Gastrocnemius medialis (tissue), 4 donors: ENCODE measurements at regions not wholly inside any gene's neighbourhood (a gene's known extent, or its start where the extent isn't known, plus 50 kb on each side); places are given as distances from the start of the nearest gene placed in this dataset.

Source experiments
- POLR2A ChIP-seq, 2 donors: fragments of 450-650 bp; IDR thresholded peaks; one replicate each; pipeline ENCODE4 v1.6.1; 2017; ENCODE audit warnings: antibody characterized with exemption in 2 of 2, mild to moderate bottlenecking in 2 of 2, moderate library complexity in 2 of 2
- TF ChIP-seq, protein P1 (sequence below), 5 experiments: fragments of 450-650 bp in 3 of 5; fragments of 200-600 bp in 2 of 5; sonication (generic) in 2 of 5; IDR thresholded peaks in 4 of 5; conservative IDR thresholded peaks in 1 of 5; 1 replicate in 4 of 5; 2 replicates in 1 of 5; pipeline ENCODE4 v1.5.1; 2016 to 2019; ENCODE audit warnings: antibody characterized with exemption in 5 of 5, mild to moderate bottlenecking in 3 of 5, moderate library complexity in 3 of 5

DNA sequence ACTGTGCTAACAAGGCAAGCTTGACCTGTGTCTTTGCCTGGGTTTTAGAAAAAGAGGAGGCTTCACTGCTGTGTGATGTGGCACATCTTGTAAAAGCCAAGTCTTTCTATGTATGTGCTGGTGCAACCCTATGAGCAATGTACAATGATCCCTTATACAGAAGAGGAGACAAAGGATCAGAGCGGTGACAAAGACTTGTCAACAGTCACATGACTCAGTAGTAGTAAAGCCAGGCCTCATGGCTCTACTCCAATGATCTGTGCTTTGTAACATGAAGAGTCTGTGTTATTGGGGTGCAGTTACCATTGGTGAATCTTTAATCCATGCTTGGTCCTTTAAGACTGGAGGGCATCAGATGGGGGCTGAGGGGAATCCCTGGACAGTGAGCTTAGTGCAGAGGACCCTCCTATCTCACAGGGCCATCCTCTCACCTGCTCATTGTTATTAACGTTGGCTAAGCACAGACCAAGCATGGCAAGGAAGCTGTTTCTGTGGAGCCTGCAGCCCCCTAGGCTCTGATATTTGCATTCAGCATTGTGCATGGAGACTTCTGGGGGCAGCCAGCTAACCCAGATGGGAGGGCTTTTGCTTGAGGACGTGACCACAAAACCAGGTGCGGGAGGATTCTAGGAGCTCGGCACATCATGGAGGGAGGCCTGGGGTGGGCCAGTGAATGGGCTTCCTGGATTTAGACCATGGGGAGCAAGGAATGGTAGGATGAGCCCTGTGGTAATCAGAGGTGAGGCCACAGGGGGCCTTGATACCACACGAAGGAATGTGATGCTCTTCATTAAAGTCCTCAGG, 308.8 kb upstream of the ZNF32 start:
- TF ChIP-seq, protein P1, sequence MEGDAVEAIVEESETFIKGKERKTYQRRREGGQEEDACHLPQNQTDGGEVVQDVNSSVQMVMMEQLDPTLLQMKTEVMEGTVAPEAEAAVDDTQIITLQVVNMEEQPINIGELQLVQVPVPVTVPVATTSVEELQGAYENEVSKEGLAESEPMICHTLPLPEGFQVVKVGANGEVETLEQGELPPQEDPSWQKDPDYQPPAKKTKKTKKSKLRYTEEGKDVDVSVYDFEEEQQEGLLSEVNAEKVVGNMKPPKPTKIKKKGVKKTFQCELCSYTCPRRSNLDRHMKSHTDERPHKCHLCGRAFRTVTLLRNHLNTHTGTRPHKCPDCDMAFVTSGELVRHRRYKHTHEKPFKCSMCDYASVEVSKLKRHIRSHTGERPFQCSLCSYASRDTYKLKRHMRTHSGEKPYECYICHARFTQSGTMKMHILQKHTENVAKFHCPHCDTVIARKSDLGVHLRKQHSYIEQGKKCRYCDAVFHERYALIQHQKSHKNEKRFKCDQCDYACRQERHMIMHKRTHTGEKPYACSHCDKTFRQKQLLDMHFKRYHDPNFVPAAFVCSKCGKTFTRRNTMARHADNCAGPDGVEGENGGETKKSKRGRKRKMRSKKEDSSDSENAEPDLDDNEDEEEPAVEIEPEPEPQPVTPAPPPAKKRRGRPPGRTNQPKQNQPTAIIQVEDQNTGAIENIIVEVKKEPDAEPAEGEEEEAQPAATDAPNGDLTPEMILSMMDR (IDR thresholded peaks at IDR 0.05 in 4 of 5, conservative IDR thresholded peaks at IDR 0.05 in 1 of 5): no peak
- no peak for TF ChIP-seq POLR2A (IDR thresholded peaks at IDR 0.05)
